Activated B cell treated with CpG ODN at 0.5 μM for 24 hours (primary cell): ENCODE measurements at regions not wholly inside any gene's neighbourhood (a gene's known extent, or its start where the extent isn't known, plus 50 kb on each side); places are given as distances from the start of the nearest gene placed in this dataset.

Experiments used
- ATAC-seq: fragments of 200-7000 bp; cut with Tn5 transposase; one replicate; pipeline ENCODE4 v1.10.0; 2021; ENCODE audit warnings: low read depth, mild to moderate bottlenecking, moderate library complexity
- CTCF ChIA-PET: fragments of 350-600 bp; sonication (Branson Sonifier 250); formaldehyde crosslinking; loops from one replicate; lab custom pipeline; 2021; ENCODE audit warnings: antibody characterized with exemption; lab: Charles Lee
- POLR2A ChIA-PET: fragments of 350-600 bp; sonication (Branson Sonifier 250); formaldehyde crosslinking; loops from one replicate; lab custom pipeline; 2021; ENCODE audit warnings: antibody characterized with exemption; lab: Charles Lee
- DNase-seq: peaks from one replicate; pipeline ENCODE4 v3.0.0; 2022
- H3K27ac Mint-ChIP-seq: one replicate; pipeline ENCODE4 v1.8.0; 2020; ENCODE audit warnings: mixed read lengths
- H3K27me3 Mint-ChIP-seq: one replicate; pipeline ENCODE4 v1.8.0; 2021; ENCODE audit warnings: mixed read lengths
- H3K36me3 Mint-ChIP-seq: one replicate; pipeline ENCODE4 v1.8.0; 2021; ENCODE audit warnings: low read depth, mixed read lengths
- H3K4me1 Mint-ChIP-seq: one replicate; pipeline ENCODE4 v1.8.0; 2021; ENCODE audit warnings: mixed read lengths
- H3K4me3 Mint-ChIP-seq: one replicate; pipeline ENCODE4 v1.8.0; 2020; ENCODE audit warnings: mild to moderate bottlenecking, mixed read lengths
- H3K9me3 Mint-ChIP-seq: one replicate; pipeline ENCODE4 v1.8.0; 2020; ENCODE audit warnings: mixed read lengths
- CTCF ChIP-seq: fragments of 200-600 bp; IDR thresholded peaks from one replicate; pipeline ENCODE4 v1.8.0; 2022; ENCODE audit warnings: antibody characterized with exemption, mild to moderate bottlenecking
- intact Hi-C: fragments of 100-400 bp; cut with micrococcal nuclease; formaldehyde crosslinking; loops from one replicate; pipeline ENCODE4 v1.15.1; 2024

GRCh38 chr7:41754046-41754445, 51.2 kb upstream of the INHBA start:
- DNase-seq (no peak), ATAC-seq (no peak)
- no peaks in the 10 kb centered on the region for H3K36me3 Mint-ChIP-seq
- CTCF ChIA-PET, result no interaction called here
- H3K27ac Mint-ChIP-seq, result no peak overlapping the region
- intact Hi-C loops, result no loop called here
- no peak for TF ChIP-seq CTCF
- H3K4me1 Mint-ChIP-seq, result no peaks in the 10 kb centered on the region
- POLR2A ChIA-PET, result no interaction called here
- peaks cover 14% of the 10 kb centered on the region for H3K9me3 Mint-ChIP-seq
- no peak overlapping the region for H3K4me3 Mint-ChIP-seq
- H3K27me3 Mint-ChIP-seq, result no peaks in the 10 kb centered on the region
